H9 (cell line): ENCODE measurements at regions not wholly inside any gene's neighbourhood (a gene's known extent, or its start where the extent isn't known, plus 50 kb on each side); places are given as distances from the start of the nearest gene placed in this dataset.

Source experiments
- DNase-seq: peaks from one replicate; pipeline ENCODE4 v3.0.0-alpha.2; 2017
- H2AFZ ChIP-seq: one replicate; pipeline ENCODE4 v1.6.1; 2013; ENCODE audit warnings: mild to moderate bottlenecking, low read length, control low read depth, moderate library complexity
- H2AK5ac ChIP-seq: 2 replicates; pipeline ENCODE4 v1.6.1; 2013; ENCODE audit warnings: low read length, control low read depth, mixed read lengths; ENCODE audit not compliant: insufficient read length
- H2BK120ac ChIP-seq: one replicate; pipeline ENCODE4 v1.6.1; 2013; ENCODE audit warnings: low read depth, mild to moderate bottlenecking, low read length, control low read depth, inconsistent platforms; ENCODE audit not compliant: poor library complexity, severe bottlenecking
- H2BK12ac ChIP-seq: 2 replicates; pipeline ENCODE4 v1.6.1; 2013; ENCODE audit warnings: low read length, control low read depth, mixed read lengths, low read depth; ENCODE audit not compliant: insufficient read length
- H2BK15ac ChIP-seq: 2 replicates; pipeline ENCODE4 v1.6.1; 2013; ENCODE audit warnings: low read depth, low read length, control low read depth
- H2BK20ac ChIP-seq: one replicate; pipeline ENCODE4 v1.6.1; 2013; ENCODE audit warnings: low read depth, mild to moderate bottlenecking, low read length, control low read depth, inconsistent platforms; ENCODE audit not compliant: poor library complexity, severe bottlenecking
- H2BK5ac ChIP-seq: 2 replicates; pipeline ENCODE4 v1.6.1; 2013; ENCODE audit warnings: low read length, control low read depth, mixed read lengths; ENCODE audit not compliant: insufficient read length
- H3K14ac ChIP-seq: 2 replicates; pipeline ENCODE4 v1.6.1; 2013; ENCODE audit warnings: low read length, control low read depth; ENCODE audit not compliant: insufficient read depth
- H3K18ac ChIP-seq: 2 replicates; pipeline ENCODE4 v1.6.1; 2013; ENCODE audit warnings: low read depth, mild to moderate bottlenecking, mixed read lengths, low read length, control low read depth; ENCODE audit not compliant: insufficient read length
- H3K23ac ChIP-seq: 2 replicates; pipeline ENCODE4 v1.6.1; 2013; ENCODE audit warnings: low read length, control low read depth, mixed read lengths, low read depth; ENCODE audit not compliant: insufficient read length
- H3K23me2 ChIP-seq: 2 replicates; pipeline ENCODE4 v1.6.1; 2013; ENCODE audit warnings: low read depth, mild to moderate bottlenecking, mixed read lengths, low read length, control low read depth; ENCODE audit not compliant: insufficient read length, poor library complexity, severe bottlenecking
- H3K27ac ChIP-seq: 2 replicates; pipeline ENCODE4 v1.5.1; 2013; ENCODE audit warnings: low read length, control low read depth, mixed read lengths, low read depth; ENCODE audit not compliant: insufficient read length
- H3K27me3 ChIP-seq: 2 replicates; pipeline ENCODE4 v1.6.1; 2013; ENCODE audit warnings: low read length, control low read depth, inconsistent platforms; ENCODE audit not compliant: insufficient read depth
- H3K4ac ChIP-seq: 2 replicates; pipeline ENCODE4 v1.6.1; 2013; ENCODE audit warnings: low read depth, mild to moderate bottlenecking, control low read depth, inconsistent platforms, low read length, moderate library complexity
- H3K4me1 ChIP-seq: 2 replicates; pipeline ENCODE4 v1.6.1; 2013; ENCODE audit warnings: low read length, control low read depth, inconsistent platforms; ENCODE audit not compliant: insufficient read depth
- H3K4me2 ChIP-seq: 2 replicates; pipeline ENCODE4 v1.6.1; 2013; ENCODE audit warnings: low read length, control low read depth, mixed read lengths; ENCODE audit not compliant: insufficient read length, insufficient read depth
- H3K56ac ChIP-seq: 2 replicates; pipeline ENCODE4 v1.6.1; 2013; ENCODE audit warnings: low read depth, mild to moderate bottlenecking, mixed read lengths, low read length, control low read depth; ENCODE audit not compliant: insufficient read length
- H3K79me1 ChIP-seq: 2 replicates; pipeline ENCODE4 v1.6.1; 2013; ENCODE audit warnings: low read depth, mild to moderate bottlenecking, moderate library complexity, low read length, control low read depth, inconsistent platforms; ENCODE audit not compliant: insufficient read depth, poor library complexity, severe bottlenecking
- H3K79me2 ChIP-seq: 2 replicates; pipeline ENCODE4 v1.6.1; 2013; ENCODE audit warnings: low read length, control low read depth, inconsistent platforms; ENCODE audit not compliant: insufficient read depth
- H3K9ac ChIP-seq: 2 replicates; pipeline ENCODE4 v1.6.1; 2013; ENCODE audit warnings: low read length, control low read depth, mixed read lengths; ENCODE audit not compliant: insufficient read length; ENCODE audit errors: extremely low read depth
- H3K9me3 ChIP-seq: one replicate; pipeline ENCODE4 v1.6.1; 2013; ENCODE audit warnings: low read depth, low read length, inconsistent platforms; ENCODE audit not compliant: control insufficient read depth
- H3T11ph ChIP-seq: one replicate; pipeline ENCODE4 v1.6.1; 2013; ENCODE audit warnings: mild to moderate bottlenecking, low read length, control low read depth, inconsistent platforms
- H4K20me1 ChIP-seq: one replicate; pipeline ENCODE4 v1.6.1; 2013; ENCODE audit not compliant: control insufficient read depth, insufficient read length, insufficient read depth
- H4K5ac ChIP-seq: 2 replicates; pipeline ENCODE4 v1.6.1; 2013; ENCODE audit warnings: low read depth, mild to moderate bottlenecking, mixed read lengths, low read length, control low read depth; ENCODE audit not compliant: insufficient read length
- H4K8ac ChIP-seq: replicated peaks from 2 replicates; pipeline ENCODE4 v1.6.1; 2013; ENCODE audit warnings: low read length, control low read depth, mixed read lengths, low read depth; ENCODE audit not compliant: insufficient read length
- H4K91ac ChIP-seq: 2 replicates; pipeline ENCODE4 v1.6.1; 2013; ENCODE audit warnings: low read depth, mild to moderate bottlenecking, moderate library complexity, mixed read lengths, low read length, control low read depth; ENCODE audit not compliant: insufficient read length
- H3K27ac Mint-ChIP-seq, 3 experiments: 2 replicates in 2 of 3; 3 replicates in 1 of 3; pipeline ENCODE4 v1.8.0; 2020 to 2021; ENCODE audit warnings: mixed read lengths in 3 of 3, mild to moderate bottlenecking in 1 of 3, moderate library complexity in 1 of 3
- H3K27me3 Mint-ChIP-seq: 2 replicates; pipeline ENCODE4 v1.8.0; 2021; ENCODE audit warnings: low read depth, mild to moderate bottlenecking, moderate library complexity, mixed read lengths
- H3K36me3 Mint-ChIP-seq, 3 experiments: 2 replicates in 2 of 3; 3 replicates in 1 of 3; pipeline ENCODE4 v1.8.0; 2020 to 2021; ENCODE audit warnings: low read depth in 3 of 3, mixed read lengths in 3 of 3; ENCODE audit not compliant: insufficient read depth in 1 of 3
- H3K4me1 Mint-ChIP-seq, 2 experiments: 2 replicates each; pipeline ENCODE4 v1.8.0; 2020; ENCODE audit warnings: mixed read lengths in 2 of 2
- H3K4me3 Mint-ChIP-seq, 2 experiments: 2 replicates in 1 of 2; 3 replicates in 1 of 2; pipeline ENCODE4 v1.8.0; 2020 to 2021; ENCODE audit warnings: mild to moderate bottlenecking in 2 of 2, mixed read lengths in 2 of 2, moderate library complexity in 1 of 2
- H3K9me3 Mint-ChIP-seq, 2 experiments: 2 replicates in 1 of 2; 3 replicates in 1 of 2; pipeline ENCODE4 v1.8.0; 2020; ENCODE audit warnings: mild to moderate bottlenecking in 2 of 2, mixed read lengths in 2 of 2, moderate library complexity in 1 of 2
- CTCF ChIP-seq: fragments of 200-600 bp; sonication (generic); conservative IDR thresholded peaks from 3 replicates; pipeline ENCODE4 v1.8.0; 2021; ENCODE audit warnings: antibody characterized with exemption, mild to moderate bottlenecking
- WGBS: extraction: QIAGEN DNeasy Blood & Tissue Kit; methylation state at CpG from one replicate; pipeline ENCODE4 v1.1.7; 2013; ENCODE audit warnings: missing lambda C conversion rate, low lambda C conversion rate, mixed read lengths; ENCODE audit not compliant: insufficient read length; ENCODE audit errors: extremely low coverage; 5-methylcytosine and 5-hydroxymethylcytosine counted together

GRCh38 chr14:42078345-42078744, 471.7 kb downstream of the LRFN5 start:
- Histone ChIP-seq H3K23ac (no peak overlapping the region), H3K9me3 (no peaks in the 10 kb centered on the region), H3K18ac (no peak overlapping the region), H3K27me3 (no peaks in the 10 kb centered on the region), H2BK5ac (no peak overlapping the region), H4K20me1 (no peaks in the 10 kb centered on the region), H2BK15ac (no peak overlapping the region), H3K79me2 (no peaks in the 10 kb centered on the region), H2AFZ (no peak overlapping the region), H4K8ac (no peak overlapping the region), H2BK20ac (no peak overlapping the region), H3K14ac (no peak overlapping the region), H2AK5ac (no peak overlapping the region), H3K56ac (no peak overlapping the region), H3K23me2 (no peaks in the 10 kb centered on the region), H3K27ac (no peak overlapping the region), H2BK120ac (no peak overlapping the region), H4K91ac (no peak overlapping the region), H3K79me1 (no peaks in the 10 kb centered on the region), H3K4ac (no peak overlapping the region), H3T11ph (no peak overlapping the region), H3K9ac (no peak overlapping the region), H2BK12ac (no peak overlapping the region), H3K4me2 (no peak overlapping the region), H3K4me1 (no peaks in the 10 kb centered on the region), H4K5ac (no peak overlapping the region)
- H3K36me3 Mint-ChIP-seq, result no peaks in the 10 kb centered on the region
- no peak overlapping the region for H3K27ac Mint-ChIP-seq
- DNase-seq, result no peak
- H3K27me3 Mint-ChIP-seq, result no peaks in the 10 kb centered on the region
- no peaks in the 10 kb centered on the region for H3K9me3 Mint-ChIP-seq
- H3K4me1 Mint-ChIP-seq, result no peaks in the 10 kb centered on the region
- no peak overlapping the region for H3K4me3 Mint-ChIP-seq
- WGBS, result no CpG with 5 or more reads among the region's 2 CpGs
- no peak for TF ChIP-seq CTCF
